HEK293T (cell line): ENCODE measurements at regions not wholly inside any gene's neighbourhood (a gene's known extent, or its start where the extent isn't known, plus 50 kb on each side); places are given as distances from the start of the nearest gene placed in this dataset.

Source experiments
- CTCF ChIA-PET: fragments of 350-600 bp; formaldehyde crosslinking; extraction: SDS; loops from one replicate; lab custom pipeline; 2021; ENCODE audit warnings: antibody characterized with exemption, inconsistent platforms; lab: Yijun Ruan, JAX
- POLR2A ChIA-PET: fragments of 350-600 bp; formaldehyde crosslinking; extraction: SDS; loops from one replicate; lab custom pipeline; 2020; ENCODE audit warnings: antibody characterized with exemption, inconsistent platforms; lab: Yijun Ruan, JAX
- DNase-seq: peaks from one replicate; pipeline ENCODE4 v3.0.0; 2012; ENCODE audit warnings: mixed read lengths; ENCODE audit errors: extremely low spot score
- ARNT ChIP-seq: fragments of 450-650 bp; IDR thresholded peaks from 2 replicates; pipeline ENCODE4 v1.6.1; 2017; ENCODE audit warnings: mild to moderate bottlenecking
- BHLHE40 ChIP-seq: fragments of 450-650 bp; IDR thresholded peaks from 2 replicates; pipeline ENCODE4 v1.6.1; 2016; ENCODE audit warnings: mild to moderate bottlenecking, moderate library complexity, borderline replicate concordance
- CTBP1 ChIP-seq: fragments of 450-650 bp; IDR thresholded peaks from 2 replicates; pipeline ENCODE4 v1.6.1; 2016; ENCODE audit warnings: borderline replicate concordance
- ELF4 ChIP-seq: fragments of 450-650 bp; IDR thresholded peaks from 2 replicates; pipeline ENCODE4 v1.6.1; 2017; ENCODE audit warnings: antibody characterized with exemption
- FOXA1 ChIP-seq: fragments of 450-650 bp; IDR thresholded peaks from 2 replicates; pipeline ENCODE4 v1.6.1; 2016; ENCODE audit warnings: mild to moderate bottlenecking
- FOXK2 ChIP-seq: fragments of 450-650 bp; IDR thresholded peaks from 2 replicates; pipeline ENCODE4 v1.6.1; 2016; ENCODE audit warnings: mild to moderate bottlenecking
- FOXM1 ChIP-seq: fragments of 450-650 bp; IDR thresholded peaks from 2 replicates; pipeline ENCODE4 v1.6.1; 2017; ENCODE audit warnings: mild to moderate bottlenecking, borderline replicate concordance
- HDGF ChIP-seq: fragments of 450-650 bp; IDR thresholded peaks from 2 replicates; pipeline ENCODE4 v1.6.1; 2017; ENCODE audit warnings: antibody characterized with exemption, borderline replicate concordance
- L3MBTL2 ChIP-seq: fragments of 450-650 bp; conservative IDR thresholded peaks from 2 replicates; pipeline ENCODE4 v1.6.1; 2016; ENCODE audit warnings: mild to moderate bottlenecking
- LEF1 ChIP-seq: fragments of 450-650 bp; IDR thresholded peaks from 2 replicates; pipeline ENCODE4 v1.6.1; 2017; ENCODE audit warnings: mild to moderate bottlenecking, borderline replicate concordance
- NFRKB ChIP-seq: fragments of 450-650 bp; IDR thresholded peaks from 2 replicates; pipeline ENCODE4 v1.6.1; 2016; ENCODE audit warnings: mild to moderate bottlenecking, moderate library complexity
- SP1 ChIP-seq: fragments of 450-650 bp; IDR thresholded peaks from 2 replicates; pipeline ENCODE4 v1.6.1; 2017
- SUZ12 ChIP-seq: fragments of 450-650 bp; IDR thresholded peaks from 2 replicates; pipeline ENCODE4 v1.6.1; 2016; ENCODE audit warnings: mild to moderate bottlenecking
- TARDBP ChIP-seq: fragments of 450-650 bp; IDR thresholded peaks from 2 replicates; pipeline ENCODE4 v1.6.1; 2016
- ZNF384 ChIP-seq: fragments of 450-650 bp; IDR thresholded peaks from 2 replicates; pipeline ENCODE4 v1.6.1; 2016
- TF ChIP-seq, protein P1 (sequence below): fragments of 450-650 bp; IDR thresholded peaks from 2 replicates; pipeline ENCODE4 v1.6.1; 2016

DNA sequence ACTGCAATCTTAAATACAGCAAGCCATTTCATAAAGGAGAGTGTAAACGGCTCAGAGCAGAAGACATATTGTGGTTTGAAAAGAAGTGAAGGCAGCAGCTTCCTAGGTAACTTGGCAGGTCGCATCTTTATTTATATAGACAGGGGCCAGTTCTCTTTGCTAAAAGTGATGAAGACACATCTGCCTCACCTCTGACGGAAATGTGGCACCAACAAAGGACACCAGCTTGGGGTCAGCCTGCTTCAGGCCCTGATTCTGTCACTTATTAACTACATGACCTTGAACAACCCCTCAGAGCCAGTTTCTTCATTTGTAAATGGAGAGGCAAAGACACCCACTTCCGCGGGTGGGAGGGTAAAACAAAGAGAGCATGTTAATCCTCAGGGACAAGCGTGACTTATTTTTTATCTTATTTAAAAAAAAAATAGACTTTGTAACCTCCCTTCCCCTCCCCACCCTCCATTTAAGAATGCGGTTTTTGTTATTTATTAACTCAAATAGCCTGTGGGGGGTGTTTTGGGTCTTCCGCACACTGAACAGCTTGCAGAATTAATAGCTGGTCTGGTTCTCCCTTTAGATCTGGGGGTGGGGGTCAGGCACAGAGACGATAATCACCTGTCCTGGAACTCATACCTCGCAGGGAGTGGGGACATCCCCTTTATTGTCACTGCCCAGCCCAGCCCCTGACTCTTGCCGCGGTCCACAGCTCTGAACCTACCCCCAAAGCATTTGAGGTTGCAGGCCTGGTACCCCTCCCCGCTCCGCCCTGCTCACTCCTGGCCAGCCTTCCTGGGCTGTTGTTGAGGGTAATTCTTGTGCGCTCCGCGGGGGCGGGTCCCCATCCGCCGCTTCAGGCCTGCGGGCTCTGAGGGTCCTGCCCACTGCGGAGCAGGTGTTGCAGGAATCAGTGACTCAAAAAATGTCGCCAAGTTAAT is 64.2 kb upstream of the TMEM17 start:
- TF ChIP-seq FOXK2: no peak
- TF ChIP-seq SP1: no peak
- no peak for TF ChIP-seq TARDBP
- TF ChIP-seq FOXA1: no peak
- TF ChIP-seq LEF1: no peak
- TF ChIP-seq SUZ12: no peak
- TF ChIP-seq ELF4: no peak
- TF ChIP-seq L3MBTL2: no peak
- TF ChIP-seq BHLHE40: no peak
- TF ChIP-seq ARNT: no peak
- no peak for TF ChIP-seq CTBP1
- no peak for TF ChIP-seq HDGF
- TF ChIP-seq ZNF384: no peak
- TF ChIP-seq, protein P1, sequence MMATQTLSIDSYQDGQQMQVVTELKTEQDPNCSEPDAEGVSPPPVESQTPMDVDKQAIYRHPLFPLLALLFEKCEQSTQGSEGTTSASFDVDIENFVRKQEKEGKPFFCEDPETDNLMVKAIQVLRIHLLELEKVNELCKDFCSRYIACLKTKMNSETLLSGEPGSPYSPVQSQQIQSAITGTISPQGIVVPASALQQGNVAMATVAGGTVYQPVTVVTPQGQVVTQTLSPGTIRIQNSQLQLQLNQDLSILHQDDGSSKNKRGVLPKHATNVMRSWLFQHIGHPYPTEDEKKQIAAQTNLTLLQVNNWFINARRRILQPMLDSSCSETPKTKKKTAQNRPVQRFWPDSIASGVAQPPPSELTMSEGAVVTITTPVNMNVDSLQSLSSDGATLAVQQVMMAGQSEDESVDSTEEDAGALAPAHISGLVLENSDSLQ: no peak
- TF ChIP-seq NFRKB: no peak
- TF ChIP-seq FOXM1: no peak
- POLR2A ChIA-PET: no interaction called here
- no peak for DNase-seq
- CTCF ChIA-PET: no interaction called here

DNA sequence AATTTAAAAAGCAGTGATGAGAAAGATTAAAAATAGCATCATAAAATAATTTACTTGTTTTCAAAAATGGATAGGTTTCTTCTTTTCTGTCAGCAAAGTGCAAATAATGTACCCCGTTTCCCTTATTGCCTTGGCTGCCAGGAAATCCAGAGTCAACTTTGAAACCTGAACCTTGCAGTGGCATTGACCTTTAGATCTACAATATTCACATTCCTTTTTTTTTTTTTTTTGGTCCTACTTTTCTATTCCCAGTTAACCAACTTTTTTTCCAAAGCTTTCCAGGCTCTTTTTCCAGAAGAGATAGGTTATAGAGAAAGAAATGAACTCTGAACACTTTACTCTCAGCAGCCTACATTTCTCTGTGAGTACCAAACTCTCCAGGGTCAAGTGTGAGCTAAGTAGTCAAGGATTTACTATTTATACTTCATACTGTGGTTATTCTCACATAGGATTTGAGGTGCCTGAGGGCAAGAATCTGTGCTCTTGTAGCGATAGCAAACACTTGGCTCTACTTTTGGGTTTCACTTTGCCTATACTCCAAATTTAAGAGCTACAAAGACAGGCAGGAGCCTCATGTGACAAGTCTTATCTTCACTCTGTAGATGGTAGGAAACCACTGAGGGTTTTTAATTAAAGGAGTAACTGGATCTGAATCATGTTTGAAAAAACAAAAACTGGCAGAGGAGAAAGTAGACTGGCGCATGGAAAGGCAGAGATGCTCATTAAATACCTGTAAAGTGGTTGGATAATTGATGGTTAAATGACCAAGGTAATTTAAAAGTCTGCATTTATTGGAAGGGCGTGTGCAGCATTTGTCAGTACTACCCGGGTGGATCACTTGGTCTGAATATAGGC is 63.2 kb upstream of the TMEM17 start:
- TF ChIP-seq NFRKB (no peak), FOXK2 (no peak), ZNF384 (no peak), FOXA1 (no peak), CTBP1 (no peak), SUZ12 (no peak), TARDBP (no peak), BHLHE40 (no peak), ELF4 (no peak), SP1 (no peak)
- CTCF ChIA-PET: no interaction called here
- POLR2A ChIA-PET: no interaction called here
- DNase-seq: no peak

DNA sequence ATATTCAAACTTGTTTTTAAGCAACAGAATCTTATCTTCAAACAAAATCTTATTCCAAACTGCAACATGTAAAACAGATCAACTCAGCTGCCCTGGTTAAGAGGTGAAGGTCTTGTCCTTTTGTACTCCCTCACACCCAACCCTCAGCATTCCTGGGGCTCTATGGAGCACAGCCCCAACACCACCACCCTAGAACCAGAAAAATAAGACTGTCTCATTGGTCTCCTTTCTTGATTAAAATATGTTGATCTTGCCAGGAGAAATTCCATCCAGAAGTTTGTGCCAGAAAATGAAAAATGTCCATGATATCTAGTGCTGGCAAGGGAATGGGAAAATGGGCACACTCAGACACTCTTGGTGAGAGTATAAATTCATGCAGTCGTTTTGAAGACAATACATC is 62.1 kb upstream of the TMEM17 start:
- TF ChIP-seq L3MBTL2: no peak
- TF ChIP-seq TARDBP: no peak
- TF ChIP-seq NFRKB: no peak
- no peak for TF ChIP-seq FOXK2
- TF ChIP-seq ELF4: no peak
- TF ChIP-seq BHLHE40: no peak
- no peak for TF ChIP-seq LEF1
- no peak for TF ChIP-seq SUZ12
- TF ChIP-seq HDGF: no peak
- ChIA-PET CTCF (no interaction called here), POLR2A (no interaction called here)
- DNase-seq: no peak

DNA sequence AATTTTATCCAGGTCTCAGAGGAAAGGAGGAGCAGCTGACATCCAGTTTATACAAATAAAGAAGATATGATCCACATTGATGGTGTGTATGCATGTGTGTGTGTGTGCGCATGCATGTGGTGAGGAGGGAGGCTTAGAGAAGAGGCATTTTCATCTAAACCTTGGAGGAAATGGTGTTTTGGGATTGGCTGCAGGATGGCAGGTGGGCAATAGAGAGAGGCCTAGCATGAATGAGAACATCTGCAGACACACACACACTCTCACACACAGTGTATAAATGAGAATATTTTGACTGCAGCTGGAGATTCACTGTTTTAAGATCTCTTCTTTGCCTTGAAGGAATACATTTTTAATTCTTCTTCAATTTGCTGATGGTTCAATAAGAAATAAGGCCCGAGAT is 61.7 kb upstream of the TMEM17 start:
- ChIA-PET CTCF (no interaction called here), POLR2A (no interaction called here)
- no peak for DNase-seq
- no peak for TF ChIP-seq LEF1

DNA sequence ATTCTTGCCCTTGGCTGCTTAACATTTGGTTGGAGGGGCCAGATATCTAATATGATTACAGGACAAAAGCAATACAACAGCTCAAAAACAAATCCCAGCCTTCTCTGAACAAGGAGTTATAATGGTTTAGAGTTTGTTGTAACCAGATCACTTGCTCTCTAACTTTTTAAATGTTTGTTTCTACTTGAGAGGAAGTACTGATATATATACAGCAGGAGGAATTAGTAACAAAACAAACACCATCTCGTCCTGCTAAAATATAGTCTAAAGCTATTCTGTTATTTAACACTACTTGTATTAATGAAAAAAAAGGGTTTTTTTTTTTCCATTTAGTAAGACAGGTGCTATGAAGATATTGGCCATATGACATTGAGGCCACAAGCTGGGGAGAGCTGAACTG is 60.9 kb upstream of the TMEM17 start:
- TF ChIP-seq FOXM1 (no peak), HDGF (no peak), FOXA1 (no peak), SP1 (no peak), L3MBTL2 (no peak), ZNF384 (no peak), NFRKB (no peak), SUZ12 (no peak), LEF1 (no peak), CTBP1 (no peak)
- TF ChIP-seq, protein P1: no peak
- POLR2A ChIA-PET: no interaction called here
- no peak for DNase-seq
- CTCF ChIA-PET: no interaction called here

DNA sequence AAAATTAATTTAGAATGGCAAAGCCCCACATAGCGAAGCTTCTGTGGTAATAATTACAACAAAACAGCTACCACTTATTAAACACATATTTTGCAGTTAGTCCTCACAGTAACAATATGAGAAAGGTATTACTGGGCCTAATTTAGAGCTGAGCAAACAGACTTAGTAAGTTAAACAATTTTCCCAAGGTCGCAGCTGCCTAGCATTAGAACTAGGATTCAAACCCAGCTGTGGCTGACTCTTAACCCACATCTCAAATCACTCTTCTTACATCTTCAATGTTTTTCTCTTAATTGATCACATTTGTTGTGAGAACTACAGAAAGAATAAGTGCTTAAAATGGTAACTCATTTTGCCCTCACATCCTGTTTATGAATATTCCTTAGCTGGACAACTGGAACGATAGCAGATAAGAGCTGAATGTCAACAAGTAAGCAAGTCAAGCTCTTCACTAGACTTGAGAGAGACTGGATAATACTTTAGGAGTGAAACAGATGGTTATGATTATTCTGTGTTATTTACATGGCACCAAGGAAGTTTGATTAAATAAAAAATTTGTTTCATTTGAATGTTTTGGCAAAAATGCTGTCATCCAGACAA is 59.4 kb upstream of the TMEM17 start:
- CTCF ChIA-PET: interaction anchor here (1.5 kb wide), 1 partner anchor 9 kb away, joined by 3 read pairs; no protein-coding TSS in a partner anchor
- POLR2A ChIA-PET: no interaction called here
- TF ChIP-seq FOXA1 (no peak), SUZ12 (no peak), ZNF384 (no peak), ARNT (no peak), ELF4 (no peak), NFRKB (no peak), CTBP1 (no peak), L3MBTL2 (no peak), BHLHE40 (no peak), HDGF (no peak), FOXK2 (no peak), FOXM1 (no peak), TARDBP (no peak), SP1 (no peak), LEF1 (no peak)
- TF ChIP-seq, protein P1: no peak
- no peak for DNase-seq
